Thyroid gland (tissue), 4 donors: ENCODE measurements at regions not wholly inside any gene's neighbourhood (a gene's known extent, or its start where the extent isn't known, plus 50 kb on each side); places are given as distances from the start of the nearest gene placed in this dataset.
A peak's percentile ranks its signal among the peaks of the same experiment; 100 is the strongest.
"Not testable (repeated sequence)": the region's sequence is repeated elsewhere in the genome, so short reads cannot be mapped to it uniquely, and the experiment has no call there.

Experiments
- DNase-seq, 2 donors: peaks; one replicate each; pipeline ENCODE4 v3.0.0-alpha.2; 2019
- H3K27ac ChIP-seq, 3 donors: fragments of 200-600 bp; sonication (generic); 1 replicate in 2 of 3; 2 replicates in 1 of 3; pipeline ENCODE4 v1.5.1; 2016 to 2019; ENCODE audit warnings: mild to moderate bottlenecking in 1 of 3, moderate library complexity in 1 of 3
- H3K27me3 ChIP-seq: fragments of 200-600 bp; sonication (generic); one replicate; pipeline ENCODE4 v1.5.1; 2019
- H3K36me3 ChIP-seq, 2 donors: fragments of 200-600 bp; sonication (generic); one replicate each; pipeline ENCODE4 v1.5.1; 2016 to 2019
- H3K4me1 ChIP-seq, 2 donors: fragments of 200-600 bp; sonication (generic); one replicate each; pipeline ENCODE4 v1.5.1; 2017 to 2019
- H3K4me3 ChIP-seq, 3 donors: fragments of 200-600 bp; sonication (generic); replicated peaks in 1 of 3; 1 replicate in 2 of 3; 2 replicates in 1 of 3; pipeline ENCODE4 v1.5.1; 2016; ENCODE audit warnings: mild to moderate bottlenecking in 1 of 3
- H3K9me3 ChIP-seq: fragments of 200-600 bp; sonication (generic); one replicate; pipeline ENCODE4 v1.5.1; 2017
- CTCF ChIP-seq, 6 experiments: fragments of 200-600 bp in 3 of 6; fragments of 450-650 bp in 3 of 6; sonication (generic) in 3 of 6; IDR thresholded peaks; one replicate each; pipeline ENCODE4 v1.5.1; 2016 to 2019; ENCODE audit warnings: antibody characterized with exemption in 6 of 6, mild to moderate bottlenecking in 2 of 6, inconsistent platforms in 1 of 6, moderate library complexity in 1 of 6
- POLR2A ChIP-seq, 2 donors: fragments of 450-650 bp; IDR thresholded peaks; one replicate each; pipeline ENCODE4 v1.6.1; 2017; ENCODE audit warnings: antibody characterized with exemption in 2 of 2, mild to moderate bottlenecking in 2 of 2, moderate library complexity in 1 of 2
- WGBS, 2 donors: methylation state at CpG; one replicate each; pipeline ENCODE4 v1.1.5; 2017; 5-methylcytosine and 5-hydroxymethylcytosine counted together
- intact Hi-C: fragments of 100-400 bp; cut with DNase I; formaldehyde crosslinking; loops from one replicate; pipeline ENCODE4 v1.15.1; 2023

- Histone ChIP-seq H3K27ac (no peak overlapping the region), H3K27me3 (no peaks in the 10 kb centered on the region), H3K36me3 (no peaks in the 10 kb centered on the region), H3K4me3 (no peak overlapping the region), H3K9me3 (no peaks in the 10 kb centered on the region), H3K4me1 (no peaks in the 10 kb centered on the region)
- TF ChIP-seq POLR2A (IDR thresholded peaks at IDR 0.05) (no peak), CTCF (IDR thresholded peaks at IDR 0.05) (no peak)
- 59 to 100% methylated on average over 1 of the region's 1 CpG for WGBS, 2 donors
- intact Hi-C loops: no loop called here
- no peak for DNase-seq
Observed at GRCh38 chr20:39716796-39717341, 754.7 kb downstream of the DHX35 start.

GRCh38 chr20:39713076-39713840 lies 751.1 kb downstream of the DHX35 start:
- H3K4me1 ChIP-seq: no peaks in the 10 kb centered on the region
- no peaks in the 10 kb centered on the region for H3K27me3 ChIP-seq
- H3K27ac ChIP-seq: no peak overlapping the region
- no peaks in the 10 kb centered on the region for H3K36me3 ChIP-seq
- intact Hi-C loops: no loop called here
- DNase-seq: no peak
- 85 to 90% methylated on average over 4 of the region's 4 CpGs for WGBS, 2 donors
- no peak overlapping the region for H3K4me3 ChIP-seq
- no peak for TF ChIP-seq POLR2A (IDR thresholded peaks at IDR 0.05)
- TF ChIP-seq CTCF (IDR thresholded peaks at IDR 0.05): no peak
- H3K9me3 ChIP-seq: no peaks in the 10 kb centered on the region

- peak in 1 of 2 donors; percentile 2 for DNase-seq
- Histone ChIP-seq H3K4me1 (no peaks in the 10 kb centered on the region), H3K27ac (no peak overlapping the region), H3K9me3 (no peaks in the 10 kb centered on the region), H3K27me3 (no peaks in the 10 kb centered on the region), H3K4me3 (no peak overlapping the region), H3K36me3 (no peaks in the 10 kb centered on the region)
- TF ChIP-seq CTCF (IDR thresholded peaks at IDR 0.05): no peak
- TF ChIP-seq POLR2A (IDR thresholded peaks at IDR 0.05): no peak
- intact Hi-C loops: no loop called here
- 29 to 30% methylated on average over 3 of the region's 3 CpGs for WGBS, 2 donors
Observed at GRCh38 chr20:39706184-39706663, 744.1 kb downstream of the DHX35 start.

GRCh38 chr20:39705032-39705431 lies 742.9 kb downstream of the DHX35 start:
- no peaks in the 10 kb centered on the region for H3K27me3 ChIP-seq
- H3K9me3 ChIP-seq: no peaks in the 10 kb centered on the region
- no peaks in the 10 kb centered on the region for H3K36me3 ChIP-seq
- H3K27ac ChIP-seq: no peak overlapping the region
- intact Hi-C loops: no loop called here
- WGBS, 2 donors: 79 to 88% methylated on average over 3 of the region's 3 CpGs
- no peak for DNase-seq
- TF ChIP-seq POLR2A (IDR thresholded peaks at IDR 0.05) (no peak), CTCF (IDR thresholded peaks at IDR 0.05) (no peak)
- no peaks in the 10 kb centered on the region for H3K4me1 ChIP-seq
- H3K4me3 ChIP-seq: no peak overlapping the region

GRCh38 chr20:39703357-39703756 lies 741.2 kb downstream of the DHX35 start:
- H3K27ac ChIP-seq, H3K27me3 ChIP-seq, intact Hi-C loops, H3K4me3 ChIP-seq, DNase-seq, H3K9me3 ChIP-seq, H3K36me3 ChIP-seq, H3K4me1 ChIP-seq: not testable (repeated sequence)
- WGBS, 2 donors: 89 to 90% methylated on average over 3 of the region's 3 CpGs
